Omental fat pad (tissue), 3 donors: ENCODE measurements at regions not wholly inside any gene's neighbourhood (a gene's known extent, or its start where the extent isn't known, plus 50 kb on each side); places are given as distances from the start of the nearest gene placed in this dataset.

Source experiments
- ATAC-seq: fragments of 150-250 bp; one replicate; pipeline ENCODE4 v1.9.1; 2016; ENCODE audit warnings: mild to moderate bottlenecking, moderate library complexity; ENCODE audit not compliant: low FRiP score
- DNase-seq: peaks from one replicate; pipeline ENCODE4 v3.0.0-alpha.2; 2019; ENCODE audit warnings: low spot score
- TF ChIP-seq, protein P1 (sequence below), 3 donors: fragments of 450-650 bp; IDR thresholded peaks; one replicate each; pipeline ENCODE4 v1.5.1; 2016 to 2017; ENCODE audit warnings: antibody characterized with exemption in 3 of 3, mild to moderate bottlenecking in 3 of 3, moderate library complexity in 2 of 3

DNA sequence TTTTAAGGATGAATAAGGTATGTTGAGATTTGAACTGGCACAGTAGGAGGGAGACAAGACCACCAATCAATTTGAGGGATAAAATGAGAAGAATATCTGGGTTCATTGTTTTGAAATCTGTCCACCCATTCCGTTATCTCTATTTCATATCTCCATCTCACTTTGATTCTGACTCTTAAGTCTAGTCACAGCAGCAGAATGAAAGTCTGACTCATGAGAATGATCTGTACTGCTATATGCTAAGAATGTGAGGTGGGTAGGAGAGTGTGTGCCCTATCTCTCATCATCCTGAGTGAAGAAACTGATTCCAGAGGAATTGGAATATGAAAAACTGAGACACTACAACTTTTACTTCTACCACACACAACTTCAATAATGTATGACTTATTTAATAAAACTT, 1994.5 kb upstream of the PIK3C3 start:
- DNase-seq = no peak
- TF ChIP-seq, protein P1, sequence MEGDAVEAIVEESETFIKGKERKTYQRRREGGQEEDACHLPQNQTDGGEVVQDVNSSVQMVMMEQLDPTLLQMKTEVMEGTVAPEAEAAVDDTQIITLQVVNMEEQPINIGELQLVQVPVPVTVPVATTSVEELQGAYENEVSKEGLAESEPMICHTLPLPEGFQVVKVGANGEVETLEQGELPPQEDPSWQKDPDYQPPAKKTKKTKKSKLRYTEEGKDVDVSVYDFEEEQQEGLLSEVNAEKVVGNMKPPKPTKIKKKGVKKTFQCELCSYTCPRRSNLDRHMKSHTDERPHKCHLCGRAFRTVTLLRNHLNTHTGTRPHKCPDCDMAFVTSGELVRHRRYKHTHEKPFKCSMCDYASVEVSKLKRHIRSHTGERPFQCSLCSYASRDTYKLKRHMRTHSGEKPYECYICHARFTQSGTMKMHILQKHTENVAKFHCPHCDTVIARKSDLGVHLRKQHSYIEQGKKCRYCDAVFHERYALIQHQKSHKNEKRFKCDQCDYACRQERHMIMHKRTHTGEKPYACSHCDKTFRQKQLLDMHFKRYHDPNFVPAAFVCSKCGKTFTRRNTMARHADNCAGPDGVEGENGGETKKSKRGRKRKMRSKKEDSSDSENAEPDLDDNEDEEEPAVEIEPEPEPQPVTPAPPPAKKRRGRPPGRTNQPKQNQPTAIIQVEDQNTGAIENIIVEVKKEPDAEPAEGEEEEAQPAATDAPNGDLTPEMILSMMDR (IDR thresholded peaks at IDR 0.05) = no peak

DNA sequence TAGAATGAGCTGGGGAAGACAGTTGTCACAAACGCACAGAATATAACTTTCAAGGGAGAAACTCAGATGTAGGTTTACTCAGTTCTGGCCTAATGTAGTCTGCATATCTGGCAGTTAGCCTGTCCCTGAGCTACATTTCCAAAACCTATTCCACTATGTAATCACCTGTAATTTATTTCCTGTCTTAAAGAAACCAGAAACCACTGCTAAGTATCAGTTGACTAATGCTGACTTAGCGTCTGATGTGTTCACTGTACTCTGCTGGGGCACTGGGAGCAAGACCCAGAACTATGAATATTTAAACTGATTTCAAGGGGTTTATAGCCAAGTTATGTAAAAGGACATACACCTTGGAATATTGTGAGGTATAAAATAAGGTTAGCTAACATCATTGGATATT, 1995.2 kb upstream of the PIK3C3 start:
- TF ChIP-seq, protein P1 (IDR thresholded peaks at IDR 0.05) = no peak
- DNase-seq = no peak
- ATAC-seq = no peak

More for the DNA sequence above, 1994.5 kb upstream of the PIK3C3 start:
- ATAC-seq = no peak

DNA sequence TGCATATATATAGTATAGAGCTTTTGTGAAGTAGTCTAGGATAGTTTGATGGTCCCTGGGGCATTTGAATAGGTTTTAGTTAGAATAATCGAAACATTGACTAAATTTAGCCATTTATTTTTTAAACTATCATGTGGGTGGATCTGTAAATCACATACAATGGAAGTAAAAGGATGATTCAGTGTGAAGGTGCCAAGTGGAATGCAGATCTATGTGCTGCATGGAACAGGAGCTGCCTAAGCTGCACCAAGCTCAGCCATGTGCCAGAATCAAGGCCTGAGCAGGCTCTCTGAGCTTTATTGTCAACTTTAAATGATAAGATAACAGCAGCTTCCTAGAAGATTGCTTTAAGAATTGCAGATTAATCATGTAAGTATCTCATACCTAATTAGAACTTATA, 1996.2 kb upstream of the PIK3C3 start:
- DNase-seq (no peak), ATAC-seq (no peak)
- TF ChIP-seq, protein P1 (IDR thresholded peaks at IDR 0.05) = no peak

DNA sequence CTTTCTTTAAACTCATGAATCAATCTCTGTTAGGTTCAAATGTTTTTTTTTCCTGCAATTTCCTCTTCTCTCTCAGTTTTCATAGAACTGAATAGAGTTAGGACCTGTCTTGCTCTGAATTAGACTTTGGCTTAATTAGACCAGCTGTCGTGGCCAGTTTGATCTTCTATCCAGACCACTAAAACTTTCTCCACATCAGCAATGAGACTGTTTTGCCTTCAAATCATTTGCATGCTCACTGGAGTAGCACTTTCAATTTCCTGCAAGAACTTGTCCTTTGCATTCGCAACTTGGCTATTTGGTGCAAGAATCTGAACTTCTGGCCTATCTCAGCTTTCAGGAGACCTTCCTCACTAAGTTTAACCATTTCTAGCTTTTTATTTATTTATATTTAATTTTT, 2002.2 kb upstream of the PIK3C3 start:
- ATAC-seq = no peak
- TF ChIP-seq, protein P1 (IDR thresholded peaks at IDR 0.05) = no peak
- no peak for DNase-seq

DNA sequence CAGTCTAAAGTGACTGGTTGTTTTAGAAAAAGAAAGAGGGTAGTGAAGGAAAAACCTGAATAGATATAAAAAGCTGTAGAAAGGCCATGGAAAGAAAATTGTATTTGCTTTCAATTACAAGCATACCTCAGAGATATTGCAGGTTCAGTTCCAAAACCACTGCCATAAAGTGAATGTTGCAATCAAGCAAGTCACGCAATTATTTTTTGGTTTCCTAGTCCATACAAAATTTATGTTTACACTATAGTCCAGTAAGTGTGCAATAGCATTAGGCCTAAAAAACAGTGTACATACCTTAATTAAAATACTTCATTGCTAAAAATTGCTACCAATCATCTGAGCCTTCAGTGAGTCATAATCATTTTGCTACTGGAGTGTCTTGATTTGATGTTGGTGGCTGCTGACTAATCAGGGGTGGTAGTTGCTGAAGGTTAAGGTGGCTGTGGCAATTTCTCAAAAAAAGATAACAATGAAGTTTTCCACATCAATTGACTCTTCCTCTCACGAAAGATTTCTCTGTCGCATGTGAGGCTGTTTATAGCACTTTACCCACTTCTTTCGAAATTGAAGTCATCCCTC, 2003.8 kb upstream of the PIK3C3 start:
- TF ChIP-seq, protein P1 (IDR thresholded peaks at IDR 0.05) = no peak
- ATAC-seq (peak; percentile 31), DNase-seq (no peak)

DNA sequence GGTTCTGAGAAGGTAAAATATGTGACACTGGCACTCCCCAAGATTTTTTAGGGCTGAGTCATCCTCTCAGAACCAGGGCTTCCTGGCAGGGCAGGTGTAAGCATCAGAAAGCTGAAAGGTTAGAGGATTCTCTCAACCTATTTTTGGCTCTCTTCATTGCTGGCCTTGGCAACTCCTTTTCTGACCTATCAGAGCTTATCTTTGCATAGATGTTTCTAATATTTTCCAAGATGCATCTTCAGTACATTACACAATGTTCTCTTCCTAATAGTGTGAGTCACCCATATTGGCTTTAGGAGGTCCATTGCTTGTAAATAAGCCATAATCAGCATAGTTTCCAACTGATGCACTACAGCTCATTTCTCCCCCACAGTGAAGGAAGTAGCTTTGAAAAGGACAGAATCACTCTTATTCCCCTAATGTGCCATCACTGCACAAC, 2008.4 kb upstream of the PIK3C3 start:
- TF ChIP-seq, protein P1 (IDR thresholded peaks at IDR 0.05) = no peak
- DNase-seq (no peak), ATAC-seq (peak; percentile 95)

DNA sequence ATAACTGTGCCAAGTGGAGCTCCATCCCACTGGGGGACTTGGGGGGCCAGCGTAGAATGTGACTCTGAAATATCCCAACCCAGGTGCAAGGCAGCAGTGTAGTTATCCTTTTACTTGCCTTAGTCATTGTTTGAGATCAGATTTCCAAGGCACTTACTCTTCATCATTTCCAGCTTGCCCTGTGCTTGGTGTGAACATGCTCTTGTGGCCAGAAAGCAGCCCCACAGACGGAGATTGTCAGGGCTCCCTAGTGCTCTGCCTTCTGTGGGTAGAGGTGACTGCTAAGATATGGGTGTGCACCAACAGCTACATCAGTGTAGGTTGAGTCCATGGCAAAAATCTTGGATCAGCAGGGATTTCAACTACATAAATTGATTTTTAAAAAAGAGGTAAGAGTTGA, 2010.0 kb upstream of the PIK3C3 start:
- TF ChIP-seq, protein P1 (IDR thresholded peaks at IDR 0.05) = no peak
- ATAC-seq = no peak
- no peak for DNase-seq
